H9 (cell line): ENCODE measurements at regions not wholly inside any gene's neighbourhood (a gene's known extent, or its start where the extent isn't known, plus 50 kb on each side); places are given as distances from the start of the nearest gene placed in this dataset.

Source experiments
- DNase-seq: peaks from one replicate; pipeline ENCODE4 v3.0.0-alpha.2; 2017
- H2AFZ ChIP-seq: one replicate; pipeline ENCODE4 v1.6.1; 2013; ENCODE audit warnings: mild to moderate bottlenecking, low read length, control low read depth, moderate library complexity
- H2AK5ac ChIP-seq: 2 replicates; pipeline ENCODE4 v1.6.1; 2013; ENCODE audit warnings: low read length, control low read depth, mixed read lengths; ENCODE audit not compliant: insufficient read length
- H2BK120ac ChIP-seq: one replicate; pipeline ENCODE4 v1.6.1; 2013; ENCODE audit warnings: low read depth, mild to moderate bottlenecking, low read length, control low read depth, inconsistent platforms; ENCODE audit not compliant: poor library complexity, severe bottlenecking
- H2BK12ac ChIP-seq: 2 replicates; pipeline ENCODE4 v1.6.1; 2013; ENCODE audit warnings: low read length, control low read depth, mixed read lengths, low read depth; ENCODE audit not compliant: insufficient read length
- H2BK15ac ChIP-seq: 2 replicates; pipeline ENCODE4 v1.6.1; 2013; ENCODE audit warnings: low read depth, low read length, control low read depth
- H2BK20ac ChIP-seq: one replicate; pipeline ENCODE4 v1.6.1; 2013; ENCODE audit warnings: low read depth, mild to moderate bottlenecking, low read length, control low read depth, inconsistent platforms; ENCODE audit not compliant: poor library complexity, severe bottlenecking
- H2BK5ac ChIP-seq: 2 replicates; pipeline ENCODE4 v1.6.1; 2013; ENCODE audit warnings: low read length, control low read depth, mixed read lengths; ENCODE audit not compliant: insufficient read length
- H3K14ac ChIP-seq: 2 replicates; pipeline ENCODE4 v1.6.1; 2013; ENCODE audit warnings: low read length, control low read depth; ENCODE audit not compliant: insufficient read depth
- H3K18ac ChIP-seq: 2 replicates; pipeline ENCODE4 v1.6.1; 2013; ENCODE audit warnings: low read depth, mild to moderate bottlenecking, mixed read lengths, low read length, control low read depth; ENCODE audit not compliant: insufficient read length
- H3K23ac ChIP-seq: 2 replicates; pipeline ENCODE4 v1.6.1; 2013; ENCODE audit warnings: low read length, control low read depth, mixed read lengths, low read depth; ENCODE audit not compliant: insufficient read length
- H3K23me2 ChIP-seq: 2 replicates; pipeline ENCODE4 v1.6.1; 2013; ENCODE audit warnings: low read depth, mild to moderate bottlenecking, mixed read lengths, low read length, control low read depth; ENCODE audit not compliant: insufficient read length, poor library complexity, severe bottlenecking
- H3K27ac ChIP-seq: 2 replicates; pipeline ENCODE4 v1.5.1; 2013; ENCODE audit warnings: low read length, control low read depth, mixed read lengths, low read depth; ENCODE audit not compliant: insufficient read length
- H3K27me3 ChIP-seq: 2 replicates; pipeline ENCODE4 v1.6.1; 2013; ENCODE audit warnings: low read length, control low read depth, inconsistent platforms; ENCODE audit not compliant: insufficient read depth
- H3K4ac ChIP-seq: 2 replicates; pipeline ENCODE4 v1.6.1; 2013; ENCODE audit warnings: low read depth, mild to moderate bottlenecking, control low read depth, inconsistent platforms, low read length, moderate library complexity
- H3K4me1 ChIP-seq: 2 replicates; pipeline ENCODE4 v1.6.1; 2013; ENCODE audit warnings: low read length, control low read depth, inconsistent platforms; ENCODE audit not compliant: insufficient read depth
- H3K4me2 ChIP-seq: 2 replicates; pipeline ENCODE4 v1.6.1; 2013; ENCODE audit warnings: low read length, control low read depth, mixed read lengths; ENCODE audit not compliant: insufficient read length, insufficient read depth
- H3K56ac ChIP-seq: 2 replicates; pipeline ENCODE4 v1.6.1; 2013; ENCODE audit warnings: low read depth, mild to moderate bottlenecking, mixed read lengths, low read length, control low read depth; ENCODE audit not compliant: insufficient read length
- H3K79me1 ChIP-seq: 2 replicates; pipeline ENCODE4 v1.6.1; 2013; ENCODE audit warnings: low read depth, mild to moderate bottlenecking, moderate library complexity, low read length, control low read depth, inconsistent platforms; ENCODE audit not compliant: insufficient read depth, poor library complexity, severe bottlenecking
- H3K79me2 ChIP-seq: 2 replicates; pipeline ENCODE4 v1.6.1; 2013; ENCODE audit warnings: low read length, control low read depth, inconsistent platforms; ENCODE audit not compliant: insufficient read depth
- H3K9ac ChIP-seq: 2 replicates; pipeline ENCODE4 v1.6.1; 2013; ENCODE audit warnings: low read length, control low read depth, mixed read lengths; ENCODE audit not compliant: insufficient read length; ENCODE audit errors: extremely low read depth
- H3K9me3 ChIP-seq: one replicate; pipeline ENCODE4 v1.6.1; 2013; ENCODE audit warnings: low read depth, low read length, inconsistent platforms; ENCODE audit not compliant: control insufficient read depth
- H3T11ph ChIP-seq: one replicate; pipeline ENCODE4 v1.6.1; 2013; ENCODE audit warnings: mild to moderate bottlenecking, low read length, control low read depth, inconsistent platforms
- H4K20me1 ChIP-seq: one replicate; pipeline ENCODE4 v1.6.1; 2013; ENCODE audit not compliant: control insufficient read depth, insufficient read length, insufficient read depth
- H4K5ac ChIP-seq: 2 replicates; pipeline ENCODE4 v1.6.1; 2013; ENCODE audit warnings: low read depth, mild to moderate bottlenecking, mixed read lengths, low read length, control low read depth; ENCODE audit not compliant: insufficient read length
- H4K8ac ChIP-seq: replicated peaks from 2 replicates; pipeline ENCODE4 v1.6.1; 2013; ENCODE audit warnings: low read length, control low read depth, mixed read lengths, low read depth; ENCODE audit not compliant: insufficient read length
- H4K91ac ChIP-seq: 2 replicates; pipeline ENCODE4 v1.6.1; 2013; ENCODE audit warnings: low read depth, mild to moderate bottlenecking, moderate library complexity, mixed read lengths, low read length, control low read depth; ENCODE audit not compliant: insufficient read length
- H3K27ac Mint-ChIP-seq, 3 experiments: 2 replicates in 2 of 3; 3 replicates in 1 of 3; pipeline ENCODE4 v1.8.0; 2020 to 2021; ENCODE audit warnings: mixed read lengths in 3 of 3, mild to moderate bottlenecking in 1 of 3, moderate library complexity in 1 of 3
- H3K27me3 Mint-ChIP-seq: 2 replicates; pipeline ENCODE4 v1.8.0; 2021; ENCODE audit warnings: low read depth, mild to moderate bottlenecking, moderate library complexity, mixed read lengths
- H3K36me3 Mint-ChIP-seq, 3 experiments: 2 replicates in 2 of 3; 3 replicates in 1 of 3; pipeline ENCODE4 v1.8.0; 2020 to 2021; ENCODE audit warnings: low read depth in 3 of 3, mixed read lengths in 3 of 3; ENCODE audit not compliant: insufficient read depth in 1 of 3
- H3K4me1 Mint-ChIP-seq, 2 experiments: 2 replicates each; pipeline ENCODE4 v1.8.0; 2020; ENCODE audit warnings: mixed read lengths in 2 of 2
- H3K4me3 Mint-ChIP-seq, 2 experiments: 2 replicates in 1 of 2; 3 replicates in 1 of 2; pipeline ENCODE4 v1.8.0; 2020 to 2021; ENCODE audit warnings: mild to moderate bottlenecking in 2 of 2, mixed read lengths in 2 of 2, moderate library complexity in 1 of 2
- H3K9me3 Mint-ChIP-seq, 2 experiments: 2 replicates in 1 of 2; 3 replicates in 1 of 2; pipeline ENCODE4 v1.8.0; 2020; ENCODE audit warnings: mild to moderate bottlenecking in 2 of 2, mixed read lengths in 2 of 2, moderate library complexity in 1 of 2
- CTCF ChIP-seq: fragments of 200-600 bp; sonication (generic); conservative IDR thresholded peaks from 3 replicates; pipeline ENCODE4 v1.8.0; 2021; ENCODE audit warnings: antibody characterized with exemption, mild to moderate bottlenecking
- WGBS: extraction: QIAGEN DNeasy Blood & Tissue Kit; methylation state at CpG from one replicate; pipeline ENCODE4 v1.1.7; 2013; ENCODE audit warnings: missing lambda C conversion rate, low lambda C conversion rate, mixed read lengths; ENCODE audit not compliant: insufficient read length; ENCODE audit errors: extremely low coverage; 5-methylcytosine and 5-hydroxymethylcytosine counted together

GRCh38 chr5:167513381-167513780 lies 778.1 kb upstream of the WWC1 start:
- Histone ChIP-seq H2AFZ (no peak overlapping the region), H4K8ac (no peak overlapping the region), H4K91ac (no peak overlapping the region), H4K20me1 (no peaks in the 10 kb centered on the region), H3K23ac (no peak overlapping the region), H3T11ph (no peak overlapping the region), H2BK120ac (no peak overlapping the region), H3K9ac (no peak overlapping the region), H2AK5ac (no peak overlapping the region), H3K79me2 (no peaks in the 10 kb centered on the region), H3K27me3 (no peaks in the 10 kb centered on the region), H3K4me2 (no peak overlapping the region), H3K79me1 (no peaks in the 10 kb centered on the region), H3K56ac (no peak overlapping the region), H3K4ac (no peak overlapping the region), H3K27ac (no peak overlapping the region), H2BK20ac (no peak overlapping the region), H3K23me2 (no peaks in the 10 kb centered on the region), H3K9me3 (no peaks in the 10 kb centered on the region), H3K18ac (no peak overlapping the region), H2BK12ac (no peak overlapping the region), H2BK5ac (no peak overlapping the region), H4K5ac (no peak overlapping the region), H2BK15ac (no peak overlapping the region), H3K14ac (no peak overlapping the region), H3K4me1 (peaks cover 7% of the 10 kb centered on the region)
- Mint-ChIP-seq H3K4me1 (peaks cover 34 to 46% of the 10 kb centered on the region in 2 experiments), H3K27ac (no peak overlapping the region; a peak in 1 of 7 replicates), H3K36me3 (no peaks in the 10 kb centered on the region), H3K9me3 (0 out of 5 replicates have a peak, but pooled peaks cover 0 to 3% of the 10 kb centered on the region in 2 experiments), H3K27me3 (no peaks in the 10 kb centered on the region), H3K4me3 (no peak overlapping the region)
- DNase-seq = no peak
- no peak for TF ChIP-seq CTCF
- no CpG with 5 or more reads among the region's 7 CpGs for WGBS
